Heart left ventricle (tissue), 13 donors: ENCODE measurements at regions not wholly inside any gene's neighbourhood (a gene's known extent, or its start where the extent isn't known, plus 50 kb on each side); places are given as distances from the start of the nearest gene placed in this dataset.

Experiments used
- POLR2A ChIP-seq, 2 donors: fragments of 450-650 bp; IDR thresholded peaks; one replicate each; pipeline ENCODE4 v1.6.1; 2017; ENCODE audit warnings: antibody characterized with exemption in 2 of 2, mild to moderate bottlenecking in 2 of 2, moderate library complexity in 2 of 2
- TF ChIP-seq, protein P1 (sequence below), 12 donors: fragments of 200-600 bp; sonication (generic) in 4 of 12; IDR thresholded peaks; one replicate each; pipeline versions ENCODE4 v1.5.0 to v1.8.0; 2018 to 2022; ENCODE audit warnings: antibody characterized with exemption in 12 of 12, mild to moderate bottlenecking in 5 of 12
- donor health status: ischemic (EF 13 %, LVEDD 7.1; RV severe dilation, severe dysfunction).
- donor health status: DM: no; HTN: yes; CAD: no.
- donor health status: DM: no; HTN: no; CAD: no.
- donor health status: ischemic (EF 25% LVEDD 6.9; RV normal size, moderate dysfunction).
- donor health status: ischemic (EF 25% LVEDD 5.7; RV mildly dilated, moderate dysfunction).
- donor health status: ischemic (EF 35%, LVEDD 5.7; RV mildly dilated, moderate dysfunction).
- donor health status: nonischemic (EF 11% LVEDD 7.7; RV severe dilation, severe dysfunction).
- donor health status: DM: yes; HTN: yes; CAD: no.
- donor health status: PGD.
- donor health status: ischemic (EF 29% LVEDD 5.4; RV normal size, mild dysfunction).
- donor health status: nonischemic (EF 23%, LVEDD 6.1; RV moderate dilation, normal function).

DNA sequence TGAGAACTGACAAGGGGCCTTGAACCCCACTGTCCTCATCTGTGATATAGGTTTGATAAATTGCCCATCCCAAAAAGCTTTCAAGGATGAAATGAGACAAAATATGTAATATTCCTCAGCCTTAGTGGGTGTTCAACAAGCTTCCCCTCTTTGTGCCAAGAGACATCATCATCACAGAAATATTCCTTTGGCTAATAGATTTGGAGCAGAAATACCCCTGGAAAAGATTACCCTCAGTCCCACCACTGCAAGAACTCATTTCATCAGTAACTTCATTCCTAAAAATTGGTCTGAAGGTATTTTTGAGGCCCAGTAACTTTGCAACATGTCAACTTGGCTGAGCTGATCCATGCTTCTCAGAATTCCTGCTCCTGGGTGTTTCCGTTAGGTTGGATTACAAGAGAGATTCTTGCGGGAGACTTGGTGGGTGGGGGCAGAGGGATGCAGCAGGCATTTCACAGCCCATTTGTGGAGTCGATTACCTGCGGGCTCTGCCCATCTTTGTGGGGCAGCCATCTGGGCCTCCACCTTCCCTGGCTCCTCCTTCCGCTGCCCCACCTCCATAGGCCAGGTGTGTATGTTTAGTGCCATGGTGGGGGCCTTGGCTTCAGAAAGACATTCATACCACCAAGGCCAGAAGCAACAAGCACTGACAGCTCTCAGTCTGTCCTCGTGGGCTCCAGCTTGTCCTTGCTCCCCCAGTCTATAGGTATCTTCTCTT lies 263.9 kb downstream of the GLI2 start:
- TF ChIP-seq, protein P1, sequence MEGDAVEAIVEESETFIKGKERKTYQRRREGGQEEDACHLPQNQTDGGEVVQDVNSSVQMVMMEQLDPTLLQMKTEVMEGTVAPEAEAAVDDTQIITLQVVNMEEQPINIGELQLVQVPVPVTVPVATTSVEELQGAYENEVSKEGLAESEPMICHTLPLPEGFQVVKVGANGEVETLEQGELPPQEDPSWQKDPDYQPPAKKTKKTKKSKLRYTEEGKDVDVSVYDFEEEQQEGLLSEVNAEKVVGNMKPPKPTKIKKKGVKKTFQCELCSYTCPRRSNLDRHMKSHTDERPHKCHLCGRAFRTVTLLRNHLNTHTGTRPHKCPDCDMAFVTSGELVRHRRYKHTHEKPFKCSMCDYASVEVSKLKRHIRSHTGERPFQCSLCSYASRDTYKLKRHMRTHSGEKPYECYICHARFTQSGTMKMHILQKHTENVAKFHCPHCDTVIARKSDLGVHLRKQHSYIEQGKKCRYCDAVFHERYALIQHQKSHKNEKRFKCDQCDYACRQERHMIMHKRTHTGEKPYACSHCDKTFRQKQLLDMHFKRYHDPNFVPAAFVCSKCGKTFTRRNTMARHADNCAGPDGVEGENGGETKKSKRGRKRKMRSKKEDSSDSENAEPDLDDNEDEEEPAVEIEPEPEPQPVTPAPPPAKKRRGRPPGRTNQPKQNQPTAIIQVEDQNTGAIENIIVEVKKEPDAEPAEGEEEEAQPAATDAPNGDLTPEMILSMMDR (IDR thresholded peaks at IDR 0.05) = no peak
- TF ChIP-seq POLR2A (IDR thresholded peaks at IDR 0.05) = no peak
